Activated CD8-positive, alpha-beta memory T cell treated with anti-CD3 and anti-CD28 coated beads, Interleukin-2, amount 10 ng/mL, durations not matched to agents 7 days and 5 days (primary cell): ENCODE measurements at regions not wholly inside any gene's neighbourhood (a gene's known extent, or its start where the extent isn't known, plus 50 kb on each side); places are given as distances from the start of the nearest gene placed in this dataset.
A peak's percentile ranks its signal among the peaks of the same experiment; 100 is the strongest.

Source experiments
- ATAC-seq: fragments of 150-1000 bp; cut with Tn5 transposase; one replicate; pipeline ENCODE4 v1.10.0; 2021; ENCODE audit warnings: moderate library complexity
- CTCF ChIA-PET: fragments of 350-600 bp; sonication (Branson Sonifier 250); formaldehyde crosslinking; loops from one replicate; lab custom pipeline; 2021; ENCODE audit warnings: antibody characterized with exemption; lab: Charles Lee
- DNase-seq: peaks from one replicate; pipeline ENCODE4 v3.0.0-alpha.2; 2020
- H3K27ac Mint-ChIP-seq: one replicate; pipeline ENCODE4 v1.8.0; 2021; ENCODE audit warnings: mild to moderate bottlenecking, mixed read lengths
- H3K27me3 Mint-ChIP-seq: one replicate; pipeline ENCODE4 v1.8.0; 2021; ENCODE audit warnings: mixed read lengths
- H3K36me3 Mint-ChIP-seq: one replicate; pipeline ENCODE4 v1.8.0; 2021; ENCODE audit warnings: mild to moderate bottlenecking, mixed read lengths
- H3K4me1 Mint-ChIP-seq: one replicate; pipeline ENCODE4 v1.8.0; 2021; ENCODE audit warnings: mixed read lengths
- H3K4me3 Mint-ChIP-seq: one replicate; pipeline ENCODE4 v1.8.0; 2021; ENCODE audit warnings: mild to moderate bottlenecking, moderate library complexity, mixed read lengths
- H3K9me3 Mint-ChIP-seq: one replicate; pipeline ENCODE4 v1.8.0; 2022; ENCODE audit warnings: low read depth, mixed read lengths

DNA sequence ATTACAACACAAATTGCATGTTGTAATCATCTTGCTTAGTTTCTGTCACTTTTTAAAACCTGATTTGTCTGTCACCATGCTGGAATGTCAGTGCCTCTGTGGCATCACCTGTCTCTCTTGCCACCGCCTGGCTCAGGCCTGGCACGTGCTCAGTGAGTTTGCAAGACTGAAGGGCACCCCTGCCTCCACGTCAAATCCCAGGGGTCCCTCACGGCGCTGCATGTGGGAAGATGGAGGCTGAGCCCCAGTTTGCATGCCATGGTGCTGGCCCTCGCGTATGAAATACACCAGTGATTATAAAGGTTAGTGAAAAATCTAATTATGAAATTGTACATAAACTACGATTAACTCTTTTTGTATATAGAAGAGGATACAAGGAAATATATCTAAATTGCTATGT lies 51.9 kb upstream of the VIPR2 start:
- ATAC-seq, result no peak
- CTCF ChIA-PET, result no interaction called here
- Mint-ChIP-seq H3K27ac (peak overlapping the region; percentile 80), H3K27me3 (no peaks in the 10 kb centered on the region), H3K4me1 (peaks cover 28% of the 10 kb centered on the region), H3K9me3 (no peaks in the 10 kb centered on the region), H3K36me3 (no peaks in the 10 kb centered on the region), H3K4me3 (no peak overlapping the region)
- DNase-seq, result no peak

DNA sequence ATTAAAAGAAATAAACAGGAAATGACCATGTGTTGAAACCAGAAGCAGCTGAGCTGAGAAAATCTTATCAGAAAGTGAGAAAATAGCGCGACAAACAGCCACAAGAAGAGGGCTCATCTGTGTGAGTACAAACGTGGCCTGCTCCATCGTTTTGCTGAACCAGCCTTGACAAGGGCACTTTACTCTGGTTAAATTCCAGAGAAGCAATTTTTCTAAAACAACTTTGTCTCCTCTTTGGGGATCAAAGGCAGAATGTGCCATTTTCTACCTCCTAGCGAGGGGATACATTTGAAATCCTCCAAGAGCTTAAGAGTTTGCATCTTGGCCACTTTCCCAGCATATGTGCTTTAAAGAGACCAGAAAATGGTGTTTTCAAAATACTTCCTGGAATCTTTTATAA lies 51.3 kb upstream of the VIPR2 start:
- H3K27ac Mint-ChIP-seq, result peak overlapping the region; percentile 43
- no peak for ATAC-seq
- H3K4me3 Mint-ChIP-seq, result no peak overlapping the region
- H3K36me3 Mint-ChIP-seq, result no peaks in the 10 kb centered on the region
- no peaks in the 10 kb centered on the region for H3K27me3 Mint-ChIP-seq
- CTCF ChIA-PET, result no interaction called here
- DNase-seq, result no peak
- peaks cover 28% of the 10 kb centered on the region for H3K4me1 Mint-ChIP-seq
- no peaks in the 10 kb centered on the region for H3K9me3 Mint-ChIP-seq
